Heart right ventricle (tissue), 16 donors: ENCODE measurements at regions not wholly inside any gene's neighbourhood (a gene's known extent, or its start where the extent isn't known, plus 50 kb on each side); places are given as distances from the start of the nearest gene placed in this dataset.

Experiments used
- ATAC-seq, 8 donors: fragments of 200-7000 bp; cut with Tn5 transposase; one replicate each; pipeline ENCODE4 v1.9.1; 2020; ENCODE audit warnings: mild to moderate bottlenecking in 8 of 8, moderate library complexity in 8 of 8, moderate number of reproducible peaks in 1 of 8
- DNase-seq, 2 donors: peaks; one replicate each; pipeline ENCODE4 v3.0.0-alpha.2; 2020
- H3K27ac ChIP-seq, 10 donors: fragments of 200-600 bp; sonication (generic) in 2 of 10; one replicate each; pipeline versions ENCODE4 v1.5.0 to v1.8.0; 2020 to 2022; ENCODE audit warnings: mild to moderate bottlenecking in 3 of 10
- H3K27me3 ChIP-seq, 7 donors: fragments of 200-600 bp; one replicate each; pipeline ENCODE4 v1.8.0; 2021 to 2022; ENCODE audit warnings: mild to moderate bottlenecking in 2 of 7
- H3K36me3 ChIP-seq, 9 donors: fragments of 200-600 bp; sonication (generic) in 1 of 9; one replicate each; pipeline versions ENCODE4 v1.5.0 to v1.8.0; 2020 to 2022; ENCODE audit warnings: mild to moderate bottlenecking in 2 of 9
- H3K4me1 ChIP-seq, 9 donors: fragments of 200-600 bp; sonication (generic) in 1 of 9; one replicate each; pipeline versions ENCODE4 v1.5.0 to v1.8.0; 2020 to 2022; ENCODE audit warnings: mild to moderate bottlenecking in 4 of 9
- H3K4me3 ChIP-seq, 10 donors: fragments of 200-600 bp; sonication (generic) in 2 of 10; one replicate each; pipeline versions ENCODE4 v1.5.0 to v1.8.0; 2020 to 2022; ENCODE audit warnings: mild to moderate bottlenecking in 7 of 10, moderate library complexity in 2 of 10
- H3K9me3 ChIP-seq, 11 donors: fragments of 200-600 bp in 10 of 11; sonication (generic) in 2 of 11; one replicate each; pipeline versions ENCODE4 v1.5.0 to v1.8.0; 2013 to 2022; ENCODE audit warnings: mild to moderate bottlenecking in 2 of 11, control low read depth in 1 of 11, moderate library complexity in 1 of 11
- CTCF ChIP-seq, 9 donors: fragments of 200-600 bp; sonication (generic) in 2 of 9; IDR thresholded peaks; one replicate each; pipeline versions ENCODE4 v1.5.0 to v1.8.0; 2021 to 2022; ENCODE audit warnings: antibody characterized with exemption in 9 of 9, mild to moderate bottlenecking in 5 of 9, moderate library complexity in 1 of 9
- WGBS, 2 donors: extraction: QIAGEN DNeasy Blood & Tissue Kit; methylation state at CpG; one replicate each; pipeline ENCODE4 v1.1.7; 2013; ENCODE audit warnings: inconsistent platforms in 1 of 2; 5-methylcytosine and 5-hydroxymethylcytosine counted together
- intact Hi-C, 10 donors: fragments of 100-400 bp; cut with DNase I; formaldehyde crosslinking; loops; one replicate each; pipeline versions ENCODE4 v1.11.1 to v1.14.2; 2022
- donor health status: Arrhythmogenic right ventricular cardiomyopathy.
- donor health status: ischemic (EF 13 %, LVEDD 7.1; RV severe dilation, severe dysfunction).
- donor health status: healthy with polysubstance abuse.
- donor health status: DM: no; HTN: yes; CAD: no.
- donor health status: DM: no; HTN: no; CAD: no.
- donor health status: ischemic (EF 25% LVEDD 6.9; RV normal size, moderate dysfunction).
- donor health status: ischemic (EF 25% LVEDD 5.7; RV mildly dilated, moderate dysfunction).
- donor health status: healthy.
- donor health status: DM: yes; HTN: yes; CAD: no.
- donor health status: Ischemic cardiomyopathy.
- donor health status: ischemic (EF 35%, LVEDD 5.7; RV mildly dilated, moderate dysfunction).
- donor health status: nonischemic (EF 11% LVEDD 7.7; RV severe dilation, severe dysfunction).
- donor health status: DM: yes; HTN: yes; CAD: no.
- donor health status: PGD.
- donor health status: ischemic (EF 29% LVEDD 5.4; RV normal size, mild dysfunction).
- donor health status: nonischemic (EF 23%, LVEDD 6.1; RV moderate dilation, normal function).

GRCh38 chr2:166610180-166610912 is 116.3 kb upstream of the SCN7A start:
- Histone ChIP-seq H3K9me3 (no peaks in the 10 kb centered on the region), H3K27me3 (no peaks in the 10 kb centered on the region), H3K4me3 (peak overlapping the region in 3 of 10 donors; percentile 23 to 44 (median 24)), H3K36me3 (no peaks in the 10 kb centered on the region), H3K27ac (no peak overlapping the region), H3K4me1 (no peaks in the 10 kb centered on the region)
- DNase-seq (peak in 1 of 2 donors; percentile 11), ATAC-seq (peak in 5 of 8 donors; percentile 28 to 87 (median 46))
- intact Hi-C loops = no loop called here
- TF ChIP-seq CTCF (IDR thresholded peaks at IDR 0.05) = no peak
- WGBS, 2 donors = 31 to 50% methylated on average over 28 of the region's 28 CpGs

GRCh38 chr2:166609183-166609959 is 115.3 kb upstream of the SCN7A start:
- Histone ChIP-seq H3K4me3 (no peak overlapping the region), H3K27ac (no peak overlapping the region), H3K36me3 (no peaks in the 10 kb centered on the region), H3K9me3 (no peaks in the 10 kb centered on the region), H3K27me3 (no peaks in the 10 kb centered on the region), H3K4me1 (no peaks in the 10 kb centered on the region)
- WGBS, 2 donors = 68 to 82% methylated on average over 24 of the region's 24 CpGs
- no peak for TF ChIP-seq CTCF (IDR thresholded peaks at IDR 0.05)
- DNase-seq (no peak), ATAC-seq (no peak)
- intact Hi-C loops = no loop called here

- Histone ChIP-seq H3K9me3 (no peaks in the 10 kb centered on the region), H3K27ac (no peak overlapping the region), H3K36me3 (no peaks in the 10 kb centered on the region), H3K4me3 (no peak overlapping the region), H3K27me3 (no peaks in the 10 kb centered on the region), H3K4me1 (no peaks in the 10 kb centered on the region)
- 94 to 96% methylated on average over 2 of the region's 2 CpGs for WGBS, 2 donors
- DNase-seq (no peak), ATAC-seq (no peak)
- TF ChIP-seq CTCF (IDR thresholded peaks at IDR 0.05) = no peak
- intact Hi-C loops = no loop called here
Measured at GRCh38 chr2:166607880-166608279, 113.8 kb upstream of the SCN7A start.

- DNase-seq (no peak), ATAC-seq (no peak)
- Histone ChIP-seq H3K4me1 (no peaks in the 10 kb centered on the region), H3K4me3 (no peak overlapping the region), H3K27ac (no peak overlapping the region), H3K9me3 (peaks cover 0 to 27% (median 0%) of the 10 kb centered on the region in 11 donors), H3K27me3 (no peaks in the 10 kb centered on the region), H3K36me3 (no peaks in the 10 kb centered on the region)
- intact Hi-C loops = no loop called here
- no peak for TF ChIP-seq CTCF (IDR thresholded peaks at IDR 0.05)
- WGBS, 2 donors = 65 to 75% methylated on average over 1 of the region's 1 CpG
Measured at GRCh38 chr2:166593403-166593802, 99.4 kb upstream of the SCN7A start.
